ENCODE measurements at regions not wholly inside any gene's neighbourhood (a gene's known extent, or its start where the extent isn't known, plus 50 kb on each side); places are given as distances from the start of the nearest gene placed in this dataset.
"Not testable (repeated sequence)": the region's sequence is repeated elsewhere in the genome, so short reads cannot be mapped to it uniquely, and the experiment has no call there.

- DNase-seq, result no peak
Observed at GRCh38 chr15:38614621-38615020, 50.0 kb upstream of the RASGRP1 start.

GRCh38 chr15:38617831-38618230, 53.2 kb upstream of the RASGRP1 start:
- no peak for DNase-seq

GRCh38 chr15:38618242-38618955, 53.8 kb upstream of the RASGRP1 start:
- DNase-seq, result no peak

GRCh38 chr15:38620098-38620497, 55.5 kb upstream of the RASGRP1 start:
- no peak for DNase-seq

GRCh38 chr15:38620851-38621594, 56.4 kb upstream of the RASGRP1 start:
- DNase-seq, result no peak

- no peak for DNase-seq
Observed at GRCh38 chr15:38622304-38622703, 57.7 kb upstream of the RASGRP1 start.

GRCh38 chr15:38622908-38623307, 58.3 kb upstream of the RASGRP1 start:
- DNase-seq, result no peak

GRCh38 chr15:38623744-38624143, 59.1 kb upstream of the RASGRP1 start:
- DNase-seq, result no peak

- DNase-seq, result no peak
Observed at GRCh38 chr15:38624244-38625205, 59.9 kb upstream of the RASGRP1 start.

GRCh38 chr15:38625886-38626285, 61.3 kb upstream of the RASGRP1 start:
- no peak for DNase-seq

- no peak for DNase-seq
Observed at GRCh38 chr15:38626443-38627050, 61.9 kb upstream of the RASGRP1 start.

GRCh38 chr15:38627689-38628277, 63.2 kb upstream of the RASGRP1 start:
- no peak for DNase-seq

GRCh38 chr15:38631119-38632075, 66.8 kb upstream of the RASGRP1 start:
- no peak for DNase-seq

- no peak for DNase-seq
Observed at GRCh38 chr15:38635170-38635569, 70.6 kb upstream of the RASGRP1 start.

GRCh38 chr15:38636597-38636996, 72.0 kb upstream of the RASGRP1 start:
- DNase-seq, result no peak

- no peak for DNase-seq
Observed at GRCh38 chr15:38638126-38638525, 73.5 kb upstream of the RASGRP1 start.

GRCh38 chr15:38638811-38639210, 74.2 kb upstream of the RASGRP1 start:
- DNase-seq, result no peak

GRCh38 chr15:38642689-38643270, 78.2 kb upstream of the RASGRP1 start:
- DNase-seq, result no peak

- not testable (repeated sequence) for DNase-seq
Observed at GRCh38 chr15:38644353-38644752, 79.7 kb upstream of the RASGRP1 start.

- DNase-seq, result no peak
Observed at GRCh38 chr15:38646716-38647115, 82.1 kb upstream of the RASGRP1 start.

GRCh38 chr15:38647683-38648082, 83.1 kb upstream of the RASGRP1 start:
- no peak for DNase-seq
